CD8-positive, alpha-beta memory T cell (primary cell): ENCODE measurements at regions not wholly inside any gene's neighbourhood (a gene's known extent, or its start where the extent isn't known, plus 50 kb on each side); places are given as distances from the start of the nearest gene placed in this dataset.

Source experiments
- CTCF ChIA-PET: fragments of 350-600 bp; sonication (Branson Sonifier 250); formaldehyde crosslinking; loops from one replicate; lab custom pipeline; 2021; ENCODE audit warnings: antibody characterized with exemption; lab: Charles Lee
- POLR2A ChIA-PET: fragments of 350-600 bp; sonication (Branson Sonifier 250); formaldehyde crosslinking; loops from one replicate; lab custom pipeline; 2021; ENCODE audit warnings: antibody characterized with exemption; lab: Charles Lee
- DNase-seq, 5 donors: peaks; one replicate each; pipeline versions ENCODE4 v3.0.0 to v3.0.0-alpha.2; 2020 to 2022; ENCODE audit warnings: mixed read lengths in 1 of 5
- H3K27ac ChIP-seq: one replicate; pipeline ENCODE4 v1.7.0; 2013; ENCODE audit warnings: low read depth, mild to moderate bottlenecking, low read length, moderate library complexity
- H3K27me3 ChIP-seq: 2 replicates; pipeline ENCODE4 v1.7.0; 2013; ENCODE audit warnings: low read length, mild to moderate bottlenecking; ENCODE audit not compliant: insufficient read depth, poor library complexity, severe bottlenecking
- H3K36me3 ChIP-seq: 2 replicates; pipeline ENCODE4 v1.7.0; 2013; ENCODE audit warnings: mild to moderate bottlenecking, low read length, moderate library complexity; ENCODE audit not compliant: insufficient read depth
- H3K4me1 ChIP-seq: 2 replicates; pipeline ENCODE4 v1.7.0; 2013; ENCODE audit warnings: mild to moderate bottlenecking, low read length, moderate library complexity; ENCODE audit not compliant: insufficient read depth
- H3K4me3 ChIP-seq: 2 replicates; pipeline ENCODE4 v1.7.0; 2013; ENCODE audit warnings: mild to moderate bottlenecking, low read length
- H3K9me3 ChIP-seq: 2 replicates; pipeline ENCODE4 v1.7.0; 2013; ENCODE audit warnings: mild to moderate bottlenecking, low read length
- H3K27ac Mint-ChIP-seq, 8 donors: one replicate each; pipeline ENCODE4 v1.8.0; 2020 to 2021; ENCODE audit warnings: mixed read lengths in 8 of 8, mild to moderate bottlenecking in 6 of 8, inconsistent platforms in 3 of 8, moderate library complexity in 3 of 8
- H3K27me3 Mint-ChIP-seq, 2 donors: one replicate each; pipeline ENCODE4 v1.8.0; 2020 to 2021; ENCODE audit warnings: mixed read lengths in 2 of 2, mild to moderate bottlenecking in 1 of 2, moderate library complexity in 1 of 2
- H3K36me3 Mint-ChIP-seq, 3 donors: one replicate each; pipeline ENCODE4 v1.8.0; 2020 to 2021; ENCODE audit warnings: mixed read lengths in 3 of 3, inconsistent platforms in 1 of 3, mild to moderate bottlenecking in 1 of 3
- H3K4me1 Mint-ChIP-seq, 3 donors: one replicate each; pipeline ENCODE4 v1.8.0; 2020 to 2021; ENCODE audit warnings: mixed read lengths in 3 of 3, inconsistent platforms in 1 of 3, mild to moderate bottlenecking in 1 of 3
- H3K4me3 Mint-ChIP-seq, 7 donors: one replicate each; pipeline ENCODE4 v1.8.0; 2020 to 2021; ENCODE audit warnings: mixed read lengths in 7 of 7, mild to moderate bottlenecking in 6 of 7, moderate library complexity in 4 of 7, inconsistent platforms in 2 of 7
- H3K9me3 Mint-ChIP-seq, 5 donors: one replicate each; pipeline ENCODE4 v1.8.0; 2020 to 2022; ENCODE audit warnings: mixed read lengths in 5 of 5, mild to moderate bottlenecking in 3 of 5, moderate library complexity in 2 of 5, inconsistent platforms in 1 of 5

DNA sequence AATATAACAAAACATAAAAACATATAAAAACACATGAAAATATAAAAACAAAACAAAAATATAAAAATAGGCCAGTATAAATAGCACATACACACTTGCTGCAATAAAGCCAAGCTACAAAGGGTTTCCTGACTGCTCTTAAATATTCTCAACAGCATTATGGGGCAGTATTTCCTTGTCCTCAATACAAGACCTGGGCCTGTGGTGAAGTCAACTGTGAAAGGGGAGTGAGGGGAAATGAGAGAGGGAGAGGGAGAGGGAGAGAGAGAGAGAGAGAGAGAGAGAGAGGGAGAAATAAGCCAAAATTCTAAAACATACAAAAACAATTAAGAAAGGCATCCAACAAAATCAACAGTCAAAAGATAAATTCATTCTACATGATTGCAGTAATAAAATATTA, 82.6 kb upstream of the NEDD4L start:
- H3K9me3 Mint-ChIP-seq = no peaks in the 10 kb centered on the region
- H3K4me3 Mint-ChIP-seq = no peak overlapping the region
- H3K4me1 Mint-ChIP-seq = no peaks in the 10 kb centered on the region
- H3K27ac Mint-ChIP-seq = peak overlapping the region in 1 of 8 donors; percentile 14
- CTCF ChIA-PET = no interaction called here
- H3K9me3 ChIP-seq = no peaks in the 10 kb centered on the region
- H3K27me3 ChIP-seq = no peaks in the 10 kb centered on the region
- no peak for DNase-seq
- H3K4me1 ChIP-seq = no peaks in the 10 kb centered on the region
- POLR2A ChIA-PET = no interaction called here
- H3K36me3 ChIP-seq = no peaks in the 10 kb centered on the region
- no peaks in the 10 kb centered on the region for H3K36me3 Mint-ChIP-seq
- peaks cover 0 to 16% of the 10 kb centered on the region in 2 donors for H3K27me3 Mint-ChIP-seq
- H3K4me3 ChIP-seq = no peak overlapping the region
- H3K27ac ChIP-seq = no peak overlapping the region

DNA sequence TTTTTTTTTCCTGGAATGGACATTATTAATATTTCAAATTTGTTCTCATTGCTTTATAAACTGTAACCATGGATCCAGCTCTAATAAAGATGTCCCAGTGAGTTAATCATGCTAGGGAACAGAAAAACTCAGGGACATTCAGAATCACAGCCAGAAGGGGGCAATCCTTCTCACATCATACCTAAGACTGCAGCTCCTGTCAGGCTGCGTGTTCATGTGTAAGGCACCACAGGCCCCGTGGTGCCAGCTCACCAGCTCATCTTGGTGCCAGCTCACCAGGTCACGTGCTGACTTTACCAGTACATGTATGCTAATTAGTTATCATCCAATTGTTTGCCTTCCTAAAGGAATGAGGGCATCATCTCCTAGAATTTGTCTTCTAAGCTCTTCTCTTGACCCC, 84.7 kb upstream of the NEDD4L start:
- no peaks in the 10 kb centered on the region for H3K4me1 Mint-ChIP-seq
- H3K4me3 ChIP-seq = no peak overlapping the region
- H3K9me3 ChIP-seq = no peaks in the 10 kb centered on the region
- no peaks in the 10 kb centered on the region for H3K36me3 Mint-ChIP-seq
- POLR2A ChIA-PET = no interaction called here
- no peak overlapping the region for H3K27ac ChIP-seq
- no peaks in the 10 kb centered on the region for H3K27me3 ChIP-seq
- H3K4me3 Mint-ChIP-seq = no peak overlapping the region
- peak in 1 of 5 donors; percentile 2 for DNase-seq
- CTCF ChIA-PET = no interaction called here
- H3K27me3 Mint-ChIP-seq = peaks cover 0 to 16% of the 10 kb centered on the region in 2 donors
- H3K36me3 ChIP-seq = no peaks in the 10 kb centered on the region
- no peak overlapping the region for H3K27ac Mint-ChIP-seq
- H3K9me3 Mint-ChIP-seq = no peaks in the 10 kb centered on the region
- H3K4me1 ChIP-seq = no peaks in the 10 kb centered on the region

DNA sequence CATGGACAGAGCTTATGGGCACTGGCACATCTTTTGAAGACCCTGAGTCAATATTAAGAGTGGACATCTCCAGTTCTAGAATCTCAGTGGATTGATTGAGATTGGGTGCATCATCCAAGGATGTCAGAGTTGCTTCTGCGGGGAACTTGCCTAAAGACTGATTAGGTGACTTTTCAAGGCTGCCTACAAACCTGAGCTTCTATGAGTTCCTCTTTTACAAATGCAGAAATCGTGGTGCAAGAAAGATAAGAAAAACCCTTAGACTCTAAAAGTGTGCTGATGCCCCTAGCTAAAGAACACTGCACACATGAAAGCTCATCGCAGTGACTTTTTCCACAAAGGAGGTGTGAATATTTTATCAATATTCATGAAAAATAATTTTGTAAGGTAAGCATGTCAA, 86.8 kb upstream of the NEDD4L start:
- ChIA-PET POLR2A (no interaction called here), CTCF (no interaction called here)
- Histone ChIP-seq H3K4me3 (no peak overlapping the region), H3K4me1 (no peaks in the 10 kb centered on the region), H3K9me3 (no peaks in the 10 kb centered on the region), H3K36me3 (no peaks in the 10 kb centered on the region), H3K27me3 (no peaks in the 10 kb centered on the region), H3K27ac (no peak overlapping the region)
- Mint-ChIP-seq H3K27me3 (peaks cover 0 to 16% of the 10 kb centered on the region in 2 donors), H3K9me3 (no peaks in the 10 kb centered on the region), H3K27ac (no peak overlapping the region), H3K4me1 (no peaks in the 10 kb centered on the region), H3K4me3 (no peak overlapping the region), H3K36me3 (no peaks in the 10 kb centered on the region)
- DNase-seq = no peak

DNA sequence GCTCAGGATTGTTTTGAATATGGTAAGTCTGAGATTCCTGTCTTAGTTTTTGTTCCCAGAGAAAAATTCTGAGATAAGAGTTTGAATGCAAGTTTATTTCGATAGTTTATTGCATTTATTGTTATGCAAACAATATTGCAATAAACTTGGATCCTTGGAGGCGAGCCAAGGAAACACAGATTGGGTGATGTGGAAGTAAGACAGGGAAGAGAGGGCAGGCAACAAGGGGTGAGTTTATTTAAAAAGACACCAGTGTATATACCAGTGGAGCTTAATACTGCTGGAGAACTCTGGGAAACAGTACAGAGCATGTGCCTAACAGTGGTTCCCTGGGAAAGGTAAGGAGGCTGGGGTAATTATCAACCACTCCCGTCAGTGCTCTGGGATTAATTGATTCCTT, 87.5 kb upstream of the NEDD4L start:
- Histone ChIP-seq H3K27me3 (no peaks in the 10 kb centered on the region), H3K9me3 (no peaks in the 10 kb centered on the region), H3K4me3 (no peak overlapping the region), H3K4me1 (no peaks in the 10 kb centered on the region), H3K36me3 (no peaks in the 10 kb centered on the region), H3K27ac (no peak overlapping the region)
- Mint-ChIP-seq H3K9me3 (no peaks in the 10 kb centered on the region), H3K4me1 (no peaks in the 10 kb centered on the region), H3K4me3 (no peak overlapping the region), H3K27me3 (peaks cover 0 to 16% of the 10 kb centered on the region in 2 donors), H3K27ac (no peak overlapping the region), H3K36me3 (no peaks in the 10 kb centered on the region)
- no peak for DNase-seq
- CTCF ChIA-PET = no interaction called here
- POLR2A ChIA-PET = no interaction called here

DNA sequence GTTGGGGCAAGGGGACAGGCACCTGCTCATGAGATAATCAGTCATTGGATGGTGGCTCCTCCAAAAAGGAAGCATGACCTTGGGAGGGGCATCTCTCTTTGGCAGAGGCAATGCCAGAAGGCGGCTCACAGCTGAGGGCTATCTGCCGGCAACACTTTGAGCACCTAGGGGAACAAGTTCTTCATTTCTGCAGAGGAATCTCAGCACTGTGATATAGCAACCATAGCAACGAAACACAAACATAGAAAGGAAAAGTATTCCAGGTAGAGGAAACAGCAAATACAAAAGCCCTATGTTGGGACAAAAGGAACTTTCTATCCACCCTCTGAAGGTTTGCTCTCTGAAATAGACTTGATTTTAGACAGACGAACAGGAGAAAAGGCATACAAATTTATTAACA, 89.1 kb upstream of the NEDD4L start:
- H3K27me3 Mint-ChIP-seq = peaks cover 0 to 7% of the 10 kb centered on the region in 2 donors
- Histone ChIP-seq H3K27me3 (no peaks in the 10 kb centered on the region), H3K4me1 (no peaks in the 10 kb centered on the region), H3K4me3 (no peak overlapping the region), H3K27ac (no peak overlapping the region), H3K9me3 (no peaks in the 10 kb centered on the region), H3K36me3 (no peaks in the 10 kb centered on the region)
- H3K9me3 Mint-ChIP-seq = no peaks in the 10 kb centered on the region
- no peak overlapping the region for H3K4me3 Mint-ChIP-seq
- ChIA-PET CTCF (no interaction called here), POLR2A (no interaction called here)
- no peak for DNase-seq
- H3K4me1 Mint-ChIP-seq = no peaks in the 10 kb centered on the region
- H3K27ac Mint-ChIP-seq = no peak overlapping the region
- no peaks in the 10 kb centered on the region for H3K36me3 Mint-ChIP-seq

DNA sequence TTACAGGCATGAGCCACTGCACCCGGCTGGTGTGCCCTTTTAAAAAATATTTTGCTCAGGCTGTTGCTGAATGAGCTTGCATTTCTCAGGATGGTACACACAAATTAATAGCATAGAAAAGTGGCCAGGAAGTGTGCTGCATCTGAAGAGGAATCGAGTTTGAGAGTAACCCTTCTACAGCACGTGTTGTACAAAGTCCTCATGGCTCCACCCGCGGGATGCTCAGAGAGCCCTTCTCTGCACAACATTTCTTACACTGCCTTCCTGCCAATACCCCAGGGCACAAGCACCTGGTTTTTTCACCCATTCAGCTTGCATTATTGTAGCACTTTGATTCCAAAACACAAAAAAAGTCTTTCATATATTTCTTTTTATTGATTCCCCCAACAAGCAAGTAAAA, 90.1 kb upstream of the NEDD4L start:
- H3K4me1 Mint-ChIP-seq = no peaks in the 10 kb centered on the region
- CTCF ChIA-PET = no interaction called here
- no peak overlapping the region for H3K27ac Mint-ChIP-seq

DNA sequence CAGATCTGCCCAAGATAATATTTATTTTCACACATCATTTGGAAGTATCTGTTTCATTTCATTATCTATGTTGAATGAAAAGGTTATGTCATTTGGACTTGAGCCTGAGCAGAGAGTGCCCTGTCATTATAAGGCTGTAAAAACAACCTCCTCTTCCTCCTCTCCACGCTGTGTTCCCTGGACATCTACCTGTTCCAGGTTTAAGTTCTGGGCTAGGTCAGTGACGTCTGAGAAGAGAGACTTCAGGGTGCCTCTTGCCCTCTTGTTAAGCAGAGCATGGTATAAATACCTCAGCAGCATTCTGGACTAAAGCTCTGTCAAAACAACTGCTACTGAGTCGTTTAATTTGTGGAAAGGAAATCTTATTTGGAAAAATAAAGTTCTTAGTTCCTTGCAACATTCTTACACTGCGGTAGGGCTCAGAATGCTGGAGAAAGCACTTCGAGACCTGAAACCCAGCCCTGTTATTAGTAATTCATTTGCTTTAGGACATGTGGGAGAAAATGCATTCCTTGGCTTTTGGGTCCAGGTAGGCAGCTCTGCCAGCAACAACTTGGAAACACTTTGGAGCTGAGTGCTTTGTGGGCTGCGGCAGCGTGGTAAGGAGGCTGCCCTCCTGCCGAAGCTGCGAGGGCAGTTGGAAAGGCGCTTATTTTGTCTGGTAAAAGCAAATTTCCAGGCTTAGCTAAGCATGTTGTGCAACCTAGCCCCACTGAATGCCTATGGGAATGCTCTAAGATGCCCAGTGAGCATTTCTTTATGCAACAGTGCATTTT, 91.8 kb upstream of the NEDD4L start:
- Histone ChIP-seq H3K9me3 (no peaks in the 10 kb centered on the region), H3K4me1 (no peaks in the 10 kb centered on the region), H3K27ac (no peak overlapping the region), H3K4me3 (no peak overlapping the region), H3K27me3 (no peaks in the 10 kb centered on the region), H3K36me3 (no peaks in the 10 kb centered on the region)
- H3K27me3 Mint-ChIP-seq = no peaks in the 10 kb centered on the region
- ChIA-PET CTCF (no interaction called here), POLR2A (no interaction called here)
- H3K4me1 Mint-ChIP-seq = no peaks in the 10 kb centered on the region
- H3K36me3 Mint-ChIP-seq = no peaks in the 10 kb centered on the region
- no peak overlapping the region for H3K4me3 Mint-ChIP-seq
- no peak for DNase-seq
- H3K27ac Mint-ChIP-seq = no peak overlapping the region
- H3K9me3 Mint-ChIP-seq = no peaks in the 10 kb centered on the region

More for the DNA sequence above, 90.1 kb upstream of the NEDD4L start:
- POLR2A ChIA-PET = no interaction called here
- DNase-seq = no peak
- Mint-ChIP-seq H3K9me3 (no peaks in the 10 kb centered on the region), H3K36me3 (no peaks in the 10 kb centered on the region), H3K27me3 (peaks cover 0 to 3% of the 10 kb centered on the region in 2 donors), H3K4me3 (no peak overlapping the region)
- Histone ChIP-seq H3K4me3 (no peak overlapping the region), H3K27me3 (no peaks in the 10 kb centered on the region), H3K4me1 (no peaks in the 10 kb centered on the region), H3K27ac (no peak overlapping the region), H3K36me3 (no peaks in the 10 kb centered on the region), H3K9me3 (no peaks in the 10 kb centered on the region)

DNA sequence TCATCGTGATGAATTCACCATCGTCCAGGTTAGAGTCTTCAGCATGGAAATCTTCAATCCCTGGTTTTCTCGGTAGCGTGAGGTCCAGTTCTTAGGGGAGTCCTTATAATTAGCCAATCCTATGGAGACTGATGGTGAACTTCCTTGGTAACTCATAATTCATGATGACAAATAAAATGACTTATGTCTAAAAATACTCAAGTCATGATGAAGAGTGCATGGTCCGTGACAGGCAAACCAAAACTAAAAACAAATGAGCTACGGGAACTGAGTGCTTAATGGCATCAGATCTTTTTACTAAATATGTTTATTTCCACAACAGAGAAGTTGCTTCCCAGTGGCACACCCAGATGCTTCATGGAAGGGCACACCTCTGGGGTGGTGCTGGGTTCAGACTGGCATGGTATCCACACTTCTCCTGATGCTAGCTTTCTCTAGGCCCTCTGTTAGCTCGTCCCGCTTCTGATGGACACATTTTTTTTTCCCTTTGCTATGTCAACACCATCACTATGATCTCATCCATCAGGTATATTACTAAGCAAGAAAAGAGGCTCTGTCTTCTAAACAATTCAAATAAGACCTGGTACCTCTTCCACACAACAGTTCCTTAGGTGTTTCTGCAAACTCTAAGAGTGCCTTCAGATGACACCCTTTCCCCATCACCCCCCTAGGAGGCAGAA, 92.8 kb upstream of the NEDD4L start:
- Histone ChIP-seq H3K9me3 (no peaks in the 10 kb centered on the region), H3K4me3 (no peak overlapping the region), H3K4me1 (no peaks in the 10 kb centered on the region), H3K27me3 (no peaks in the 10 kb centered on the region), H3K27ac (no peak overlapping the region), H3K36me3 (no peaks in the 10 kb centered on the region)
- Mint-ChIP-seq H3K4me3 (no peak overlapping the region), H3K27ac (no peak overlapping the region), H3K27me3 (no peaks in the 10 kb centered on the region), H3K36me3 (no peaks in the 10 kb centered on the region), H3K9me3 (no peaks in the 10 kb centered on the region), H3K4me1 (no peaks in the 10 kb centered on the region)
- ChIA-PET CTCF (no interaction called here), POLR2A (no interaction called here)
- no peak for DNase-seq
